ENCODE measurements at regions not wholly inside any gene's neighbourhood (a gene's known extent, or its start where the extent isn't known, plus 50 kb on each side); places are given as distances from the start of the nearest gene placed in this dataset.

DNA sequence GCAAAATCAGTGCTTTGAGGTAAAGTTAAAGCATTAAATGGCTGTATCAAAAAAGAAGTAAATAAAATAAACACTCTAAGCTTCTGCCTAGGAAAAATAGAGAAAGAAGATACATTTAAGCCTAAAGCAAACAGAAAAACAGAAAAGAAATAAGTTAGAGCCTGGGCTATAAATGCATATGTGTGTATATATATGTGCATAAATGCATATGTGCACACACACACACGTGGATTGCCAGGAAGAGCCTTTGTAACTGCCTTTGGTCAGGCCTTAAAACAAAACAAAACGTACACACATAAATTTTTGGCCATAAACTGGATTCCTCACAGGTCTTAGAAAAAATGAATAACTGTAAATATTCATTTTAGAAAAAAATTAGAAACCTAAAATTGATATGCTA lies 925.8 kb downstream of the MRPL39 start:
- in situ Hi-C loops (cut with MboI; ENCODE audit: low pct_ligation_motif_present in 1 of 4, low pct_unique_long_range_greater_than_20kb in 1 of 4, low sequenced_read_pairs in 3 of 4): loop anchor here in 1 of 4 donors (25.0 kb wide), 1 partner anchor 106 kb away; no protein-coding TSS in a partner anchor
- Histone ChIP-seq H3K27ac (no peak overlapping the region), H3K27me3 (no peaks in the 10 kb centered on the region), H3K9me3 (no peaks in the 10 kb centered on the region), H3K36me3 (no peaks in the 10 kb centered on the region), H3K4me1 (no peaks in the 10 kb centered on the region), H3K4me3 (no peak overlapping the region)
- TF ChIP-seq POLR2AphosphoS5 (IDR thresholded peaks at IDR 0.05): no peak
- intact Hi-C loops (cut with DNase I; ENCODE audit: low total_unique reads): no loop called here
- 18 to 30% methylated on average over 2 of the region's 2 CpGs for WGBS, 2 donors (ENCODE audit: low coverage in 1 of 2)
- DNase-seq: no peak

DNA sequence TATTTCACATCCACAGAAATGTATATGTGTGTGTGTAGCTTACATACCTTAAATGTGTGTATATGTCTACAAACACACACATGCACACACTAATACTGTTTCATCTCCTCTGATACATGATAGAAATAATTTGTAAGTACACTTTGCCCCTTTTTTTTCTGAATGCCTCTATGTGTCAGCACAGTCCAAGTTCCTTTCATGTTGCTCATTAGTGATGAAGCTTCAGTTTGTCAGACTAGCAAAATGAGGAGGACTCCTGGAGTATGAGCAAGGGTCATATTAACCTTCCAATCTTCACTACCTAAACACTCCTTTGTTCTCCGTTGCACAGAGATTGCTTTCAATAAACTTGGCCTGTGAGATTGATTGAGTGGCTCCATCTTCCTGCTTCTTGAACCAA lies 935.4 kb downstream of the MRPL39 start:
- WGBS, 2 donors (ENCODE audit: low coverage in 1 of 2): 11 to 58% methylated on average over 1 of the region's 1 CpG
- H3K4me1 ChIP-seq: no peaks in the 10 kb centered on the region
- TF ChIP-seq POLR2A (IDR thresholded peaks at IDR 0.05): no peak
- no peak for TF ChIP-seq POLR2AphosphoS5 (IDR thresholded peaks at IDR 0.05)
- TF ChIP-seq, protein P1, sequence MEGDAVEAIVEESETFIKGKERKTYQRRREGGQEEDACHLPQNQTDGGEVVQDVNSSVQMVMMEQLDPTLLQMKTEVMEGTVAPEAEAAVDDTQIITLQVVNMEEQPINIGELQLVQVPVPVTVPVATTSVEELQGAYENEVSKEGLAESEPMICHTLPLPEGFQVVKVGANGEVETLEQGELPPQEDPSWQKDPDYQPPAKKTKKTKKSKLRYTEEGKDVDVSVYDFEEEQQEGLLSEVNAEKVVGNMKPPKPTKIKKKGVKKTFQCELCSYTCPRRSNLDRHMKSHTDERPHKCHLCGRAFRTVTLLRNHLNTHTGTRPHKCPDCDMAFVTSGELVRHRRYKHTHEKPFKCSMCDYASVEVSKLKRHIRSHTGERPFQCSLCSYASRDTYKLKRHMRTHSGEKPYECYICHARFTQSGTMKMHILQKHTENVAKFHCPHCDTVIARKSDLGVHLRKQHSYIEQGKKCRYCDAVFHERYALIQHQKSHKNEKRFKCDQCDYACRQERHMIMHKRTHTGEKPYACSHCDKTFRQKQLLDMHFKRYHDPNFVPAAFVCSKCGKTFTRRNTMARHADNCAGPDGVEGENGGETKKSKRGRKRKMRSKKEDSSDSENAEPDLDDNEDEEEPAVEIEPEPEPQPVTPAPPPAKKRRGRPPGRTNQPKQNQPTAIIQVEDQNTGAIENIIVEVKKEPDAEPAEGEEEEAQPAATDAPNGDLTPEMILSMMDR (IDR thresholded peaks at IDR 0.05): no peak
- TF ChIP-seq EP300 (IDR thresholded peaks at IDR 0.05; ENCODE audit: low read depth): no peak
- no peak overlapping the region for H3K4me3 ChIP-seq
- H3K27ac ChIP-seq: no peak overlapping the region
- H3K36me3 ChIP-seq: no peaks in the 10 kb centered on the region
- intact Hi-C loops (cut with DNase I; ENCODE audit: low total_unique reads): no loop called here
- in situ Hi-C loops (cut with MboI; ENCODE audit: low pct_ligation_motif_present in 1 of 4, low pct_unique_long_range_greater_than_20kb in 1 of 4, low sequenced_read_pairs in 3 of 4): no loop called here
- peaks cover 0 to 3% of the 10 kb centered on the region in 2 donors for H3K9me3 ChIP-seq
- H3K27me3 ChIP-seq: no peaks in the 10 kb centered on the region
- no peak for DNase-seq

DNA sequence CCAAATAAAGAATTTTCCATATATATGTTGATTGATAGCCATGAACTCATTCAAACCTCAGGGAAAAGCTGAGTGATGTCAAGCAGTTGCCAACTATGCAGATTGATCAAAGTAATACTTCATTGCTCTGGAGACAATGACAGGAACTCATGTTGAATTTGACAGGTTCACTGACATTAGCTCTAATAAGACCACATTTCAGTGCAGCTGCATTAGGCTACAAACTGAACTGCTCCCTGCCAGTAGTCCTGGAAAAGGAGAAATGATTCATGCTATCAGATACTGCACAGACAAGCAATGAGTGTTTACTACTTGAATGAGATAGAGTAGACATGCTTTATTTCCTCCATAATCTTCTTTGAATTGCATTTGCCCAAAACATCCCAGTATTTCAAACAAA lies 948.4 kb downstream of the MRPL39 start:
- no peaks in the 10 kb centered on the region for H3K36me3 ChIP-seq
- in situ Hi-C loops (cut with MboI; ENCODE audit: low pct_ligation_motif_present in 1 of 4, low pct_unique_long_range_greater_than_20kb in 1 of 4, low sequenced_read_pairs in 3 of 4): no loop called here

DNA sequence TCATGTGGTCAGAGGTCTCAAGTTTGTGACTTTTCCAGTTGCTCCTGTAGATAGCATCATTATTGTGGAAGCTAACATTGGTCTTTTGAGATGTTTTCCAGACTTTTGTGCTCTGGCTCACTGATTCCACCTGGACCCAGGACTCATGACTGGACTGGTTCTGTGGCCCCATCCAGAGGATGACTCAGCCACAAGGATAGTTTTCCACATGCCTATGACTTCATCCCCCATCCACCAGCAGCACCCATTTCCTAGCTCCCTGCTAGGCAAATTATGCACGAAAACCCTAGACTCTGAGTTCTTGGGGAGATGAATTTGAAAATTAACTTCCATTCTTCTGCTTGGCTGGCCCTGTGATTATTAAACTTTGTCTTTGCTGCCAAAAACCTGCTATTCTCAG lies 949.3 kb downstream of the MRPL39 start:
- WGBS, 2 donors (ENCODE audit: low coverage in 1 of 2): 65% methylated on average over 1 of the region's 1 CpG; no CpG with 5 or more reads in 1 of the 2 donors
- TF ChIP-seq POLR2AphosphoS5 (IDR thresholded peaks at IDR 0.05) (no peak), EP300 (IDR thresholded peaks at IDR 0.05; ENCODE audit: low read depth) (no peak), POLR2A (IDR thresholded peaks at IDR 0.05) (no peak)
- TF ChIP-seq, protein P1 (IDR thresholded peaks at IDR 0.05): no peak
- in situ Hi-C loops (cut with MboI; ENCODE audit: low pct_ligation_motif_present in 1 of 4, low pct_unique_long_range_greater_than_20kb in 1 of 4, low sequenced_read_pairs in 3 of 4): no loop called here
- no peaks in the 10 kb centered on the region for H3K36me3 ChIP-seq
- no peak overlapping the region for H3K4me3 ChIP-seq
- DNase-seq: no peak
- no peak overlapping the region for H3K27ac ChIP-seq
- H3K4me1 ChIP-seq: no peaks in the 10 kb centered on the region
- H3K27me3 ChIP-seq: no peaks in the 10 kb centered on the region
- intact Hi-C loops (cut with DNase I; ENCODE audit: low total_unique reads): no loop called here
- no peaks in the 10 kb centered on the region for H3K9me3 ChIP-seq

More for the DNA sequence above, 948.4 kb downstream of the MRPL39 start:
- Histone ChIP-seq H3K4me3 (no peak overlapping the region), H3K27me3 (no peaks in the 10 kb centered on the region), H3K9me3 (no peaks in the 10 kb centered on the region), H3K4me1 (no peaks in the 10 kb centered on the region), H3K27ac (no peak overlapping the region)
- TF ChIP-seq, protein P1 (IDR thresholded peaks at IDR 0.05): no peak
- TF ChIP-seq EP300 (IDR thresholded peaks at IDR 0.05; ENCODE audit: low read depth) (no peak), POLR2A (IDR thresholded peaks at IDR 0.05) (no peak), POLR2AphosphoS5 (IDR thresholded peaks at IDR 0.05) (no peak)
- intact Hi-C loops (cut with DNase I; ENCODE audit: low total_unique reads): no loop called here
- no peak for DNase-seq

DNA sequence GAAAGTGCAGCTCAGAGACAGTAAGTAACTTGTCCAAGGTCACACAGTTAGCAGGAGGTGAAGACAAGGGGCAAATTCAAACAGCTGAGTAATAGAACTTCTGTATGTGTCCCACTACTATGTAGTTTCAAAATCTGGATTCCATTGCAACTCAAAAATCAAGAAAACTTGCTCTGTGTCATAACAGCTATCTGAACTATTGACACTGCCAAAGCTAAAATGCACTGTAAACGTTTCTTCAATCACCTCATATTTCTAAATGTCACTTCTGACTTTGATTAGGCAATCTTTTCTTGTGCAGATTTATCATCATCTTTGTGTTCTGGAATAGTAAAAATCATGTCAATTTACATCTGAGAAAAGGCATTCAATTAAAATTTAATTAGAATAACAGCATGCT lies 957.6 kb downstream of the MRPL39 start:
- intact Hi-C loops (cut with DNase I; ENCODE audit: low total_unique reads): no loop called here
- DNase-seq: no peak
- Histone ChIP-seq H3K27ac (no peak overlapping the region), H3K36me3 (no peaks in the 10 kb centered on the region), H3K27me3 (no peaks in the 10 kb centered on the region), H3K4me1 (no peaks in the 10 kb centered on the region), H3K4me3 (no peak overlapping the region), H3K9me3 (peaks cover 0 to 6% of the 10 kb centered on the region in 2 donors)
- in situ Hi-C loops (cut with MboI; ENCODE audit: low pct_ligation_motif_present in 1 of 4, low pct_unique_long_range_greater_than_20kb in 1 of 4, low sequenced_read_pairs in 3 of 4): no loop called here
- TF ChIP-seq POLR2AphosphoS5 (IDR thresholded peaks at IDR 0.05) (no peak), POLR2A (IDR thresholded peaks at IDR 0.05) (no peak), EP300 (IDR thresholded peaks at IDR 0.05; ENCODE audit: low read depth) (no peak)
- TF ChIP-seq, protein P1 (IDR thresholded peaks at IDR 0.05): no peak
- WGBS, 2 donors (ENCODE audit: low coverage in 1 of 2): 0% methylated on average over 1 of the region's 1 CpG

Data from transverse colon (tissue), 4 donors.